GM12892 (cell line): ENCODE measurements at regions not wholly inside any gene's neighbourhood (a gene's known extent, or its start where the extent isn't known, plus 50 kb on each side); places are given as distances from the start of the nearest gene placed in this dataset.

Experiments
- DNase-seq: peaks from one replicate; pipeline ENCODE4 v3.0.0; 2011; ENCODE audit not compliant: insufficient read length
- FAIRE-seq: peaks from 2 replicates; lab custom pipeline; 2011; peaks lifted over from hg19 to GRCh38; lab: Jason Lieb, UNC
- POLR2A ChIP-seq: IDR thresholded peaks from 2 replicates; pipeline ENCODE4 v1.6.1; 2011; ENCODE audit warnings: low read depth, low read length, control low read depth
- POLR2AphosphoS5 ChIP-seq: IDR thresholded peaks from 2 replicates; pipeline ENCODE4 v1.6.1; 2011; ENCODE audit warnings: low read depth, low read length, control low read depth
- TAF1 ChIP-seq: IDR thresholded peaks from 2 replicates; pipeline ENCODE4 v1.6.1; 2011; ENCODE audit warnings: low read depth, mild to moderate bottlenecking, control low read depth, low read length, borderline replicate concordance

DNA sequence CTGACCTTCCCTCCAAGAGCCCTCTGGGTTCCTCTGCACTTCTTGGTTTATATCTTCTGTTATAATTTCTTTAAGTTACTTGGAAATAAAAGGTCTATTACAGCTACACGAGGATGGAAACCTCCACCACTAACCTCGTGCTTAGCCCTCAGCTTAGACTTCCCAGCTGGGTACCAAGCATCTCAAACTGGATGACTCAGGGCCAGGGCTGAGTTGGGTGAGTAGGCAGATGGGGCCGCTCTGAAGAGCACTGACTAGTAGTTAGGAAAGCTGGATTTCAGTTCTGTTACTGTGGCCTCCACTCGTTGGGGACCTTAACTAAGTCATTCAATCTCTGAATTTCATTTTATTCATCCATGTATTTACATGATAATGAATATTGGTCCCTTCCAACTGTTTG lies 1036.6 kb downstream of the IGSF11 start:
- DNase-seq (no peak), FAIRE-seq (no peak)
- TF ChIP-seq POLR2AphosphoS5 (no peak), POLR2A (no peak), TAF1 (no peak)

DNA sequence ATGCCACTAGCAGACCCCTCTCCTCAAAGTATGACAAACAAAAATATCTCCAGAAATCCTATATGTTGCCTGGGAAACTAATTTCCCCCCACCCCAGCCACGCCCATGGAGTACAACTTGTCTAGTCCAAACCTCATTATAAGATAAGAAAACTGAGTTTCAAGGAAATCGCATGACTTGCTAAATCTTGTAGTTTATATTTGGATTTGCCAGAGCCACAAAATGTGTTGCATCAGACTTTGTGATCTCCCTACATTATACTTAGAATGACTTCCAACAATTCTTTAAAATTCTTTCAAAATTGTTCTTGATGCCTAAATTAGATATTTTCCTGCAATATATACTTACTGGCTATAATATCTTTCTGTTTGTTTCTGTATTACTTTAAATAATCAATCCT lies 1034.4 kb downstream of the IGSF11 start:
- FAIRE-seq: no peak
- TF ChIP-seq POLR2A (no peak), TAF1 (no peak), POLR2AphosphoS5 (no peak)
- DNase-seq: no peak

DNA sequence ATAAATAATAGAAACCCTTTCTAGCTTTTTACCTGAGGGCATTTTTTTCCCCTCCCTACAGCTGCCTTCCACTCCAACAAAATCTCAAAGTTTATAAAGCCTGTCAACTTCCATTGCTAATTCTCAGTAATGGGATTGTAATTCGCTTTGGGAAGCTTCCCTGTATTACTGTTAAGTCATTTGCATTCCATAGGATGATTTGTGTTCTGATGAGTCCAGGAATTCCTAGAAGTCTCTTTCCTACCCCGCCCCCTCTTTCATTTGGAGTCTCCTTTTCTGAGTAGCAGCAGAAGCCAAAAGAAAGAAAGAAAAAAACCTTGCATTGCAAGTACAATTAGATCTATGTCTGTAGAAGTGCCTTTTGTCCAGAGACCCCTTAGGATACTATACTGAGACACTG lies 1033.3 kb downstream of the IGSF11 start:
- no peak for FAIRE-seq
- no peak for TF ChIP-seq POLR2AphosphoS5
- TF ChIP-seq POLR2A: no peak
- TF ChIP-seq TAF1: no peak
- DNase-seq: no peak

- no peak for TF ChIP-seq POLR2A
- TF ChIP-seq POLR2AphosphoS5: no peak
- TF ChIP-seq TAF1: no peak
- no peak for DNase-seq
- FAIRE-seq: no peak
Measured at GRCh38 chr3:118011910-118012309, 1022.7 kb downstream of the IGSF11 start.

- TF ChIP-seq POLR2A: no peak
- no peak for FAIRE-seq
- DNase-seq: no peak
Measured at GRCh38 chr3:118029049-118029448, 1005.6 kb downstream of the IGSF11 start.

GRCh38 chr3:118036215-118036614 lies 998.4 kb downstream of the IGSF11 start:
- DNase-seq (no peak), FAIRE-seq (no peak)
- TF ChIP-seq TAF1: no peak
- no peak for TF ChIP-seq POLR2AphosphoS5
- TF ChIP-seq POLR2A: no peak

GRCh38 chr3:118055381-118055780 lies 979.3 kb downstream of the IGSF11 start:
- DNase-seq: no peak

DNA sequence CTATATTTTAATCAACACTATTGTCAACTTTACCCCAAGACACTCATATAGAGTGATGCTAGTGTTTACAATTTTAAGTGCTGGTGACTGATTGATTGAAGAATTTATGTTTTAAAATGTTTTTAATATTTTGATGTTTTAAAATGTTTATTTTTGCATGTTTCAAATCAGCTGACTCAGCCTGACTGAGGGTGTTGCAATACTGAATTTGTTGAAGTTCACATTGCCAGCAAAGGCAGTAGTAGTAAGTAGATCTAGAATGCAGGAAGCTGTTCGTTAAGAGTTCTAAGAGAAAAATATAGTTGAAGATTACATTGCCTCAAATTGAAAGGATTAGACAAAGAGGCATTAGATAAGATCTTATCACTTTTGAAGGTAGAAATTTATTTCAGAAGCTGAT lies 977.6 kb downstream of the IGSF11 start:
- DNase-seq (no peak), FAIRE-seq (no peak)
- TF ChIP-seq POLR2AphosphoS5 (no peak), POLR2A (no peak), TAF1 (no peak)

More at GRCh38 chr3:118055381-118055780, 979.3 kb downstream of the IGSF11 start:
- TF ChIP-seq POLR2A (no peak), TAF1 (no peak)
- no peak for FAIRE-seq

GRCh38 chr3:118059096-118059495 lies 975.5 kb downstream of the IGSF11 start:
- DNase-seq (no peak), FAIRE-seq (no peak)
- TF ChIP-seq POLR2A (no peak), TAF1 (no peak), POLR2AphosphoS5 (no peak)

- DNase-seq (no peak), FAIRE-seq (no peak)
- TF ChIP-seq POLR2AphosphoS5 (no peak), POLR2A (no peak), TAF1 (no peak)
Measured at GRCh38 chr3:118067439-118067838, 967.2 kb downstream of the IGSF11 start.

DNA sequence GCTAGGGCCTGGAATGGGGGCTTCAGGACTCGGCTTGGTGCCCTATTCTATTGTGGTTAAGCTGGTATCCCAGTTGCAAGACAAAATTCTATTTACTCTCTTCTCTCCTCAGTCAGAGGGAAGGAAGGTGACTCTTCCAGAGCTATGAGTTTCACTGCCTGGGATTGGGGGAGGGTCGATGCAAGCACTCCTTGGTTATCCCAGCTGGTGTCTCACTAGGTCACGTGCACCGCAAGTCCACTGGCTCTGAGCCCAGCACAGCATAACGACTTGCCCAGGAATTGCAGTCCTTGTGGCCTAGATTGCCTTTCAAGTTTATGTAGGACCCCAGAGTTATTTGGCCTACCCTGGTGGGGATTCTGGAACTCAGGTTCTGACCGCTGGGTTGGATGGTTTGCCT lies 958.8 kb downstream of the IGSF11 start:
- FAIRE-seq (no peak), DNase-seq (no peak)
- TF ChIP-seq POLR2AphosphoS5: no peak
- no peak for TF ChIP-seq POLR2A
- TF ChIP-seq TAF1: no peak

DNA sequence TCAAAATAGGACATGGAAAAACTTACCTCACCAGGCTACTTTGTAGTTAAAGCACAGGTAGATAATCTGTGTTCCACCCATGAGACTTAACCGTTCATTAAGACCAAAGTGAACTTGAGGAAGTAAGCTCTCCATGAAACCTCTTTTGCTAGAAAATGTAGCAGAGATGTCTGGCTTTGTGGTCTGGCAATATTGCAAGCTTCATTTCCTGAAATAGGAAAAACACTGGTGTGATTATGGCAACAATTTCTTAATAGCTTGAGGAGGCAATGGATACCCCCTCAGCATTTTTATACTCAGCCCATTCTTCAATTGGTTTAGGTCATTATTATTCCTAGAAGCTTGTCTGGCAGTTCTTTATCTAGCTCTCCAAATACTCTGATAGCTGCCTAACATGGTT lies 957.3 kb downstream of the IGSF11 start:
- TF ChIP-seq POLR2AphosphoS5 (no peak), TAF1 (no peak), POLR2A (no peak)
- DNase-seq (no peak), FAIRE-seq (no peak)

DNA sequence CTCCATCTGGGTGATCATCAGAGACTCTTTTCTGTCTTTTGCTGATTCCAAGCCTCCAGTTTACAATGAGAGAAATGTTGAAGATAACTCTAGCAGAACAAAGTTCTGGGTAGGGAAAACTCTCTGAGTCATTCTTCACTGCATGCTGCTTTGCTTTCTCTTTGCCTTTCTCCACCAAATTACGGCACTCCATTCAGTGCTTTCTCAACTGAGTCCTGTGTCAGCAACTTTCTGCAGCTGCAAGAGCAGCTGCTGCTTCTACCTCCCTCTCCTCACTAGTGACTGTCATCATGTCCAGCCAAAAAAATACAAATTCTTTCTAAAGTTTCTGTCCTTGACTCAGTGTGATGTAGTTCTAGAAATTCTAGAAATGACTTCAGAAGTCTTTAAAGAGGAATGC lies 953.8 kb downstream of the IGSF11 start:
- FAIRE-seq: no peak
- no peak for DNase-seq
- TF ChIP-seq POLR2AphosphoS5: no peak
- no peak for TF ChIP-seq TAF1
- TF ChIP-seq POLR2A: no peak

GRCh38 chr3:118088696-118089095 lies 946.0 kb downstream of the IGSF11 start:
- FAIRE-seq (no peak), DNase-seq (no peak)
- no peak for TF ChIP-seq TAF1
- no peak for TF ChIP-seq POLR2AphosphoS5
- no peak for TF ChIP-seq POLR2A
